ENCODE measurements at regions not wholly inside any gene's neighbourhood (a gene's known extent, or its start where the extent isn't known, plus 50 kb on each side); places are given as distances from the start of the nearest gene placed in this dataset.

- DNase-seq: no peak
- H3K27ac ChIP-seq (ENCODE audit: low read depth, low read length): no peak overlapping the region
- H4K8ac ChIP-seq (ENCODE audit: low read depth, low read length): no peak overlapping the region
- H4K12ac ChIP-seq (ENCODE audit: low read depth, low read length): no peak overlapping the region
- H4K91ac ChIP-seq (ENCODE audit: low read depth, low read length): no peak overlapping the region
- no CpG with 5 or more reads among the region's 3 CpGs for WGBS (ENCODE audit: extremely low coverage, insufficient coverage, insufficient read length)
- H3K9ac ChIP-seq (ENCODE audit: low read length): no peak overlapping the region
- H2AFZ ChIP-seq (ENCODE audit: insufficient read depth, low read length, poor library complexity): no peak overlapping the region
- no peak overlapping the region for H2BK12ac ChIP-seq (ENCODE audit: low read length)
- H3K36me3 ChIP-seq (ENCODE audit: control insufficient read depth in 1 of 2, insufficient read depth in 2 of 2, low read length in 2 of 2): no peaks in the 10 kb centered on the region
- no peaks in the 10 kb centered on the region for H3K9me3 ChIP-seq (ENCODE audit: insufficient read depth, low read depth, low read length)
- H2BK5ac ChIP-seq (ENCODE audit: low read depth, low read length, poor library complexity): no peak overlapping the region
- no peak overlapping the region for H3K4ac ChIP-seq (ENCODE audit: low read depth, low read length)
- H3K79me1 ChIP-seq (ENCODE audit: low read length): no peaks in the 10 kb centered on the region
- no peaks in the 10 kb centered on the region for H3K79me2 ChIP-seq (ENCODE audit: control insufficient read depth, insufficient read depth, low read length, poor library complexity)
- no peak overlapping the region for H3K4me2 ChIP-seq (ENCODE audit: low read length)
- H2BK120ac ChIP-seq (ENCODE audit: insufficient read depth, low read length, poor library complexity): no peak overlapping the region
- no peaks in the 10 kb centered on the region for H3K4me1 ChIP-seq (ENCODE audit: control insufficient read depth in 1 of 2, insufficient read depth in 2 of 2, low read length in 2 of 2)
- no peak overlapping the region for H3K23ac ChIP-seq (ENCODE audit: low read length)
- no peak overlapping the region for H3K18ac ChIP-seq (ENCODE audit: low read length)
- no peak overlapping the region for H3K4me3 ChIP-seq (ENCODE audit: low read depth, low read length)
- no peak overlapping the region for H3K14ac ChIP-seq (ENCODE audit: low read length)
- H2AK5ac ChIP-seq (ENCODE audit: low read length): no peak overlapping the region
- H3K27me3 ChIP-seq (ENCODE audit: insufficient read depth, low read length): no peaks in the 10 kb centered on the region
These were observed 166.1 kb upstream of the KIAA1217 start for GRCh38 chr10:24042884-24043283.

DNA sequence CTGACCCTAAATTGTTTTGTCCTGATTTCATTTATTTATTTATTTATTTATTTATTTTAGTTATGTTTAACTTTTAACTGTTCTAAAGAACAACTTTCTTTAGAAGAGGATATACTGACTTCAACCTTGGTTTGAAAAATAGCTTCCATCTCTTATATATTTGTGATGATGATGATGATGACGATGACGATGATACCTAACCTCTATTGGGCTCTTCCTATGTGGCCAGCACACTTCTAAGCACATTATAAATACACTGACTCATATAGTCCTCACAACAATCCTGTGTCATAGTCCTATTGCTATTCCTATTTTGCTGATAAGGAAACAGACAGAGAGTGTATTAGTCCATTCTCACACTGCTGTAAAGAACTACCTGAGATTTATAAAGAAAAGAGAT is 162.9 kb upstream of the KIAA1217 start:
- Histone ChIP-seq H3K79me1 (ENCODE audit: low read length) (no peaks in the 10 kb centered on the region), H3K4ac (ENCODE audit: low read depth, low read length) (no peak overlapping the region), H3K4me3 (ENCODE audit: low read depth, low read length) (no peak overlapping the region), H4K12ac (ENCODE audit: low read depth, low read length) (no peak overlapping the region), H3K18ac (ENCODE audit: low read length) (no peak overlapping the region), H3K79me2 (ENCODE audit: control insufficient read depth, insufficient read depth, low read length, poor library complexity) (no peaks in the 10 kb centered on the region), H3K4me1 (ENCODE audit: control insufficient read depth in 1 of 2, insufficient read depth in 2 of 2, low read length in 2 of 2) (no peaks in the 10 kb centered on the region), H3K4me2 (ENCODE audit: low read length) (no peak overlapping the region), H2BK5ac (ENCODE audit: low read depth, low read length, poor library complexity) (no peak overlapping the region), H3K27ac (ENCODE audit: low read depth, low read length) (no peak overlapping the region), H2AK5ac (ENCODE audit: low read length) (no peak overlapping the region), H3K27me3 (ENCODE audit: insufficient read depth, low read length) (no peaks in the 10 kb centered on the region), H3K23ac (ENCODE audit: low read length) (no peak overlapping the region), H3K36me3 (ENCODE audit: control insufficient read depth in 1 of 2, insufficient read depth in 2 of 2, low read length in 2 of 2) (no peaks in the 10 kb centered on the region), H3K9ac (ENCODE audit: low read length) (no peak overlapping the region), H4K91ac (ENCODE audit: low read depth, low read length) (no peak overlapping the region), H2BK120ac (ENCODE audit: insufficient read depth, low read length, poor library complexity) (no peak overlapping the region), H4K8ac (ENCODE audit: low read depth, low read length) (no peak overlapping the region), H3K9me3 (ENCODE audit: insufficient read depth, low read depth, low read length) (no peaks in the 10 kb centered on the region), H2BK12ac (ENCODE audit: low read length) (no peak overlapping the region), H2AFZ (ENCODE audit: insufficient read depth, low read length, poor library complexity) (no peak overlapping the region), H3K14ac (ENCODE audit: low read length) (no peak overlapping the region)
- no peak for DNase-seq
- WGBS (ENCODE audit: extremely low coverage, insufficient coverage, insufficient read length): no CpG with 5 or more reads among the region's 2 CpGs

DNA sequence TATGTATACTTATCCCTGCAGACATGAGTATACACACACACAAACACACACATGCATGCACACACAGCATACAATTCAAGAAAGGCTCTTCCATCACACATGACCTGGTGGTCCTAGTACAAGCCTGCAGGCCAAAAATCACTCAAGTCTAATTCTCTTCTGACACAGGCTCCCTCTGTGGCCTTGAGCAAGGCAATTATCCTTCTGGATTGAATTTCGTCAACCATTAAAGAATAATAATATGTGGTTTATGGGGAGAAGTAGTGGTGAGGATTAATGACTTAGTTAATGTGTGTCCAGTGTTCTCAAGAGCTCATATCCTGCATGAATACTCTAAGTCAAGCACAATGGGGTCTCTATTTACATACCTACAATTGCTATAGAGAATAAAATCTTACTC is 161.8 kb upstream of the KIAA1217 start:
- Histone ChIP-seq H3K14ac (ENCODE audit: low read length) (no peak overlapping the region), H3K18ac (ENCODE audit: low read length) (no peak overlapping the region), H3K4ac (ENCODE audit: low read depth, low read length) (no peak overlapping the region), H3K4me3 (ENCODE audit: low read depth, low read length) (no peak overlapping the region), H3K79me2 (ENCODE audit: control insufficient read depth, insufficient read depth, low read length, poor library complexity) (no peaks in the 10 kb centered on the region), H4K12ac (ENCODE audit: low read depth, low read length) (no peak overlapping the region), H3K4me1 (ENCODE audit: control insufficient read depth in 1 of 2, insufficient read depth in 2 of 2, low read length in 2 of 2) (no peaks in the 10 kb centered on the region), H3K9me3 (ENCODE audit: insufficient read depth, low read depth, low read length) (no peaks in the 10 kb centered on the region), H4K8ac (ENCODE audit: low read depth, low read length) (no peak overlapping the region), H3K4me2 (ENCODE audit: low read length) (no peak overlapping the region), H3K9ac (ENCODE audit: low read length) (no peak overlapping the region), H2BK5ac (ENCODE audit: low read depth, low read length, poor library complexity) (no peak overlapping the region), H3K36me3 (ENCODE audit: control insufficient read depth in 1 of 2, insufficient read depth in 2 of 2, low read length in 2 of 2) (no peaks in the 10 kb centered on the region), H3K27ac (ENCODE audit: low read depth, low read length) (no peak overlapping the region), H3K27me3 (ENCODE audit: insufficient read depth, low read length) (no peaks in the 10 kb centered on the region), H2BK12ac (ENCODE audit: low read length) (no peak overlapping the region), H4K91ac (ENCODE audit: low read depth, low read length) (no peak overlapping the region), H2BK120ac (ENCODE audit: insufficient read depth, low read length, poor library complexity) (no peak overlapping the region), H3K79me1 (ENCODE audit: low read length) (no peaks in the 10 kb centered on the region), H2AK5ac (ENCODE audit: low read length) (no peak overlapping the region), H3K23ac (ENCODE audit: low read length) (no peak overlapping the region), H2AFZ (ENCODE audit: insufficient read depth, low read length, poor library complexity) (no peak overlapping the region)
- DNase-seq: no peak
- WGBS (ENCODE audit: extremely low coverage, insufficient coverage, insufficient read length): no CpG with 5 or more reads among the region's 1 CpG

DNA sequence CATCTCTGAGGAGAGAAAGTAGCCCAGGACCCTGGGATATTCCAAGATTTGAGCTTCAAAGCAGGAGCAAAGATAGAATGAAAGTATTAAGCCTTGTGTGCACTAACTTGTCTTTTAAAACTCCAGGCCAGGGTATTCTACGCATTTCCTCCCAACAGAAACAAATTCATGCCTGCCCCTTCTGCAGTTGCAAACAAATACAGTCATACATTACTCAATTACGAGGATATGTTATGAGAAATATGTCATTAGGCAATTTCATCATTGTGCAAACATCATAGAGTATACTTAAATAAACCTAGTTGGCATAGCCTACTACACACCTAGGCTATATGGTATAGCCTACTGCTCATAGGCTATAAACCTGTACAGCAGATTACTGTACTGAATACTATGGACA is 154.5 kb upstream of the KIAA1217 start:
- no peaks in the 10 kb centered on the region for H3K36me3 ChIP-seq (ENCODE audit: control insufficient read depth in 1 of 2, insufficient read depth in 2 of 2, low read length in 2 of 2)
- H2AK5ac ChIP-seq (ENCODE audit: low read length): no peak overlapping the region
- no peak overlapping the region for H3K27ac ChIP-seq (ENCODE audit: low read depth, low read length)
- no peak overlapping the region for H2AFZ ChIP-seq (ENCODE audit: insufficient read depth, low read length, poor library complexity)
- H3K18ac ChIP-seq (ENCODE audit: low read length): no peak overlapping the region
- H3K9me3 ChIP-seq (ENCODE audit: insufficient read depth, low read depth, low read length): no peaks in the 10 kb centered on the region
- H2BK5ac ChIP-seq (ENCODE audit: low read depth, low read length, poor library complexity): no peak overlapping the region
- H2BK120ac ChIP-seq (ENCODE audit: insufficient read depth, low read length, poor library complexity): no peak overlapping the region
- no peak overlapping the region for H4K8ac ChIP-seq (ENCODE audit: low read depth, low read length)
- no peak overlapping the region for H3K9ac ChIP-seq (ENCODE audit: low read length)
- no peak overlapping the region for H3K4me2 ChIP-seq (ENCODE audit: low read length)
- H4K12ac ChIP-seq (ENCODE audit: low read depth, low read length): no peak overlapping the region
- no peaks in the 10 kb centered on the region for H3K79me2 ChIP-seq (ENCODE audit: control insufficient read depth, insufficient read depth, low read length, poor library complexity)
- no peak overlapping the region for H3K4me3 ChIP-seq (ENCODE audit: low read depth, low read length)
- WGBS (ENCODE audit: extremely low coverage, insufficient coverage, insufficient read length): no CpG with 5 or more reads among the region's 2 CpGs
- H3K27me3 ChIP-seq (ENCODE audit: insufficient read depth, low read length): no peaks in the 10 kb centered on the region
- no peaks in the 10 kb centered on the region for H3K79me1 ChIP-seq (ENCODE audit: low read length)
- H3K23ac ChIP-seq (ENCODE audit: low read length): no peak overlapping the region
- no peaks in the 10 kb centered on the region for H3K4me1 ChIP-seq (ENCODE audit: control insufficient read depth in 1 of 2, insufficient read depth in 2 of 2, low read length in 2 of 2)
- no peak overlapping the region for H3K14ac ChIP-seq (ENCODE audit: low read length)
- H3K4ac ChIP-seq (ENCODE audit: low read depth, low read length): no peak overlapping the region
- no peak overlapping the region for H2BK12ac ChIP-seq (ENCODE audit: low read length)
- DNase-seq: peak in 1 of 2 donors; percentile 46
- no peak overlapping the region for H4K91ac ChIP-seq (ENCODE audit: low read depth, low read length)

Measured in trophoblast cell (in vitro differentiated cells and primary cell).